Tibial nerve (tissue), 4 donors: ENCODE measurements at regions not wholly inside any gene's neighbourhood (a gene's known extent, or its start where the extent isn't known, plus 50 kb on each side); places are given as distances from the start of the nearest gene placed in this dataset.

ENCODE experiments used
- CTCF ChIP-seq, 5 experiments: fragments of 200-600 bp in 3 of 5; fragments of 450-650 bp in 2 of 5; sonication (generic) in 3 of 5; IDR thresholded peaks; one replicate each; pipeline ENCODE4 v1.5.1; 2016 to 2019; ENCODE audit warnings: antibody characterized with exemption in 5 of 5, mild to moderate bottlenecking in 3 of 5, moderate library complexity in 2 of 5
- EP300 ChIP-seq, 2 donors: sonication (generic); formaldehyde crosslinking; IDR thresholded peaks; one replicate each; pipeline ENCODE4 v1.6.1; 2017; ENCODE audit warnings: antibody characterized with exemption in 2 of 2, mild to moderate bottlenecking in 1 of 2
- POLR2A ChIP-seq, 2 donors: fragments of 450-650 bp; IDR thresholded peaks; one replicate each; pipeline ENCODE4 v1.6.1; 2017; ENCODE audit warnings: antibody characterized with exemption in 2 of 2, mild to moderate bottlenecking in 2 of 2, moderate library complexity in 2 of 2

GRCh38 chr20:23189341-23189740 is 103.2 kb upstream of the CD93 start:
- TF ChIP-seq CTCF (IDR thresholded peaks at IDR 0.05), result no peak
- TF ChIP-seq POLR2A (IDR thresholded peaks at IDR 0.05), result no peak
- TF ChIP-seq EP300 (IDR thresholded peaks at IDR 0.05), result no peak
